Ovary (tissue), 3 donors: ENCODE measurements at regions not wholly inside any gene's neighbourhood (a gene's known extent, or its start where the extent isn't known, plus 50 kb on each side); places are given as distances from the start of the nearest gene placed in this dataset.

Experiments used
- CTCF ChIP-seq, 3 donors: fragments of 450-650 bp in 2 of 3; fragments of 200-600 bp in 1 of 3; IDR thresholded peaks; one replicate each; pipeline versions ENCODE4 v1.5.1 to v1.8.0; 2016 to 2022; ENCODE audit warnings: antibody characterized with exemption in 3 of 3, mild to moderate bottlenecking in 1 of 3
- EP300 ChIP-seq: sonication (generic); formaldehyde crosslinking; IDR thresholded peaks from one replicate; pipeline ENCODE4 v1.6.1; 2017; ENCODE audit warnings: antibody characterized with exemption
- donor health status: DM: no; HTN: no; CAD: no.

- TF ChIP-seq CTCF (IDR thresholded peaks at IDR 0.05), result no peak
- no peak for TF ChIP-seq EP300
Observed at GRCh38 chr19:34835631-34836351, 62.8 kb upstream of the ZNF599 start.
